ENCODE measurements at regions not wholly inside any gene's neighbourhood (a gene's known extent, or its start where the extent isn't known, plus 50 kb on each side); places are given as distances from the start of the nearest gene placed in this dataset.
A peak's percentile ranks its signal among the peaks of the same experiment; 100 is the strongest.

GRCh38 chr15:31500766-31501449 is 174.3 kb downstream of the KLF13 start:
- H3K36me3 Mint-ChIP-seq (ENCODE audit: low read depth), result no peaks in the 10 kb centered on the region
- H3K27me3 Mint-ChIP-seq (ENCODE audit: low read depth), result peaks cover 4% of the 10 kb centered on the region
- H3K4me3 Mint-ChIP-seq (ENCODE audit: unreplicated experiment), result no peak overlapping the region
- TF ChIP-seq, protein P1, sequence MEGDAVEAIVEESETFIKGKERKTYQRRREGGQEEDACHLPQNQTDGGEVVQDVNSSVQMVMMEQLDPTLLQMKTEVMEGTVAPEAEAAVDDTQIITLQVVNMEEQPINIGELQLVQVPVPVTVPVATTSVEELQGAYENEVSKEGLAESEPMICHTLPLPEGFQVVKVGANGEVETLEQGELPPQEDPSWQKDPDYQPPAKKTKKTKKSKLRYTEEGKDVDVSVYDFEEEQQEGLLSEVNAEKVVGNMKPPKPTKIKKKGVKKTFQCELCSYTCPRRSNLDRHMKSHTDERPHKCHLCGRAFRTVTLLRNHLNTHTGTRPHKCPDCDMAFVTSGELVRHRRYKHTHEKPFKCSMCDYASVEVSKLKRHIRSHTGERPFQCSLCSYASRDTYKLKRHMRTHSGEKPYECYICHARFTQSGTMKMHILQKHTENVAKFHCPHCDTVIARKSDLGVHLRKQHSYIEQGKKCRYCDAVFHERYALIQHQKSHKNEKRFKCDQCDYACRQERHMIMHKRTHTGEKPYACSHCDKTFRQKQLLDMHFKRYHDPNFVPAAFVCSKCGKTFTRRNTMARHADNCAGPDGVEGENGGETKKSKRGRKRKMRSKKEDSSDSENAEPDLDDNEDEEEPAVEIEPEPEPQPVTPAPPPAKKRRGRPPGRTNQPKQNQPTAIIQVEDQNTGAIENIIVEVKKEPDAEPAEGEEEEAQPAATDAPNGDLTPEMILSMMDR (IDR thresholded peaks at IDR 0.05), result no peak
- H3K4me1 Mint-ChIP-seq (ENCODE audit: low read depth), result no peaks in the 10 kb centered on the region
- no peak for DNase-seq (ENCODE audit: low spot score)
- H3K27ac Mint-ChIP-seq (ENCODE audit: unreplicated experiment), result no peak overlapping the region
- H3K9me3 Mint-ChIP-seq (ENCODE audit: low read depth), result no peaks in the 10 kb centered on the region

GRCh38 chr15:31501536-31502157 is 175.0 kb downstream of the KLF13 start:
- Mint-ChIP-seq H3K27me3 (ENCODE audit: low read depth) (peaks cover 5% of the 10 kb centered on the region), H3K4me1 (ENCODE audit: low read depth) (no peaks in the 10 kb centered on the region), H3K4me3 (ENCODE audit: unreplicated experiment) (no peak overlapping the region), H3K9me3 (ENCODE audit: low read depth) (no peaks in the 10 kb centered on the region), H3K36me3 (ENCODE audit: low read depth) (no peaks in the 10 kb centered on the region), H3K27ac (ENCODE audit: unreplicated experiment) (no peak overlapping the region)
- TF ChIP-seq, protein P1 (IDR thresholded peaks at IDR 0.05), result no peak
- DNase-seq (ENCODE audit: low spot score), result peak; percentile 85

DNA sequence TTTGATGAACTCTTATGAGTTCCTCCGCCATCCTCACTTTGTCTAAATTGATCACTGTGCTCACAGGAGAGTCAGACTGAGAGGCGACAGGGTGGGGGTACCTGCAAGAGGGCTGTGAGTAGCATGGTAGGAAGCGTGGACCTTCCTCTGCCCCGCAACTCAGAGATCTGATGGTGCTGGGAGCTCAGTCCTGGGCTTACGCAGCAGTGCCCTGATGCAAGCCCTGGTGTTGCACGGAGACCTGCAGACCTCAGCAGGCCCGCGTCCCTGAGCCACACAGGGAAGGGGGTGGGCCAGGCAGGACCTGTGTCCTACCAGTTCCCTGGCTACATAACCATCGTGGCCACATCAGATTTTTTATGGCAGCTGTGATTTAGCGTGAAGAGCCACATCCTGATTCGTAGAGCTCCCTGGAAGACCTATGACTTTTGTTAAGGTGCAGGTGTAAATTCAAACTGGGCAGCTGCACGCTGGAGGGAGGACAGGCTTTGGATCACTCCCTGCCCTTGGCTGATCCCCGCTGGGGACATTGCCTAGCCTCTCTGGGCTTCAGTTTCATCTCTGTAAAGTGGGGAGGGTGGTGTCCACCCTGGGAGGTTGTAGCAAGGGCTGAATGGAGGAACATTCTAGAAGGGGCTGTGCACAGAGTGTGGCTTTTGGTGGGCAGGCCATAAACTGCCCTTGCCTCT is 176.1 kb downstream of the KLF13 start:
- peak; percentile 74 for DNase-seq (ENCODE audit: low spot score)
- H3K36me3 Mint-ChIP-seq (ENCODE audit: low read depth), result no peaks in the 10 kb centered on the region
- peaks cover 8% of the 10 kb centered on the region for H3K27me3 Mint-ChIP-seq (ENCODE audit: low read depth)
- no peak overlapping the region for H3K4me3 Mint-ChIP-seq (ENCODE audit: unreplicated experiment)
- no peaks in the 10 kb centered on the region for H3K4me1 Mint-ChIP-seq (ENCODE audit: low read depth)
- no peaks in the 10 kb centered on the region for H3K9me3 Mint-ChIP-seq (ENCODE audit: low read depth)
- TF ChIP-seq, protein P1 (IDR thresholded peaks at IDR 0.05), result no peak
- H3K27ac Mint-ChIP-seq (ENCODE audit: unreplicated experiment), result no peak overlapping the region

- DNase-seq (ENCODE audit: low spot score), result peak; percentile 41
- Mint-ChIP-seq H3K27ac (ENCODE audit: unreplicated experiment) (no peak overlapping the region), H3K4me1 (ENCODE audit: low read depth) (no peaks in the 10 kb centered on the region), H3K9me3 (ENCODE audit: low read depth) (no peaks in the 10 kb centered on the region), H3K36me3 (ENCODE audit: low read depth) (no peaks in the 10 kb centered on the region), H3K4me3 (ENCODE audit: unreplicated experiment) (no peak overlapping the region), H3K27me3 (ENCODE audit: low read depth) (peaks cover 11% of the 10 kb centered on the region)
- TF ChIP-seq, protein P1 (IDR thresholded peaks at IDR 0.05), result no peak
Measured at GRCh38 chr15:31503256-31503655, 176.6 kb downstream of the KLF13 start.

- H3K36me3 Mint-ChIP-seq (ENCODE audit: low read depth), result no peaks in the 10 kb centered on the region
- no peak overlapping the region for H3K4me3 Mint-ChIP-seq (ENCODE audit: unreplicated experiment)
- no peaks in the 10 kb centered on the region for H3K9me3 Mint-ChIP-seq (ENCODE audit: low read depth)
- peaks cover 11% of the 10 kb centered on the region for H3K27me3 Mint-ChIP-seq (ENCODE audit: low read depth)
- no peak overlapping the region for H3K27ac Mint-ChIP-seq (ENCODE audit: unreplicated experiment)
- DNase-seq (ENCODE audit: low spot score), result peak; percentile 86
- H3K4me1 Mint-ChIP-seq (ENCODE audit: low read depth), result no peaks in the 10 kb centered on the region
- TF ChIP-seq, protein P1 (IDR thresholded peaks at IDR 0.05), result no peak
Measured at GRCh38 chr15:31503758-31504461, 177.3 kb downstream of the KLF13 start.
